ENCODE measurements at regions not wholly inside any gene's neighbourhood (a gene's known extent, or its start where the extent isn't known, plus 50 kb on each side); places are given as distances from the start of the nearest gene placed in this dataset.
A peak's percentile ranks its signal among the peaks of the same experiment; 100 is the strongest.

DNA sequence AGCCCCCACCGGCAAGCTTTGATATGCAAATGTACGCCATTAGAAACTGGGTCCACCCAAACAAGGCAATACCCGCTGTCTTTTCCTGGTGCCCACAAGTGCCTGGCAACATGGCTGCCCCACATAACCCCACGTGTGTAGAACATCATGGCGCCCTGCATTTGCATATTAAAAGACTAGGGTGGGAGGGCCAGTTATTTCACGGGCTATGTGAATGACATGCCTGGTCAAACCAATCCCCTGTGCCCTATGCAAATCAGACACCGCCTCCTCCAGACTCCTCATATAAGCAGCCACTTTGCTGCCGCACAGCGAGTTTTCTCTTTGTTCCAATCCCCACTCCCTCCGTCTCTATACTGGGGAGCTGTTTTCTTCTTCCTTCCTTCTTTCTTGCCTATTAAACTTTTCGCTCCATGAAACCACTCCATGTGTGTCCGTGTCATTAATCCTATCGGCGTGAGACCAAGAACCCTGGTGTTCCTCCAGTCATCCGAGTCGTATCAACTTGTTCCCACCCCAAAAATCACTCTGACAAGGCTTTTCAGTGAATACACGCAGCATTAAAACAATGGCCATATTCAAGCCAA is 112.6 kb upstream of the SORBS2 start:
- no peak for DNase-seq (ENCODE audit: low spot score)

DNA sequence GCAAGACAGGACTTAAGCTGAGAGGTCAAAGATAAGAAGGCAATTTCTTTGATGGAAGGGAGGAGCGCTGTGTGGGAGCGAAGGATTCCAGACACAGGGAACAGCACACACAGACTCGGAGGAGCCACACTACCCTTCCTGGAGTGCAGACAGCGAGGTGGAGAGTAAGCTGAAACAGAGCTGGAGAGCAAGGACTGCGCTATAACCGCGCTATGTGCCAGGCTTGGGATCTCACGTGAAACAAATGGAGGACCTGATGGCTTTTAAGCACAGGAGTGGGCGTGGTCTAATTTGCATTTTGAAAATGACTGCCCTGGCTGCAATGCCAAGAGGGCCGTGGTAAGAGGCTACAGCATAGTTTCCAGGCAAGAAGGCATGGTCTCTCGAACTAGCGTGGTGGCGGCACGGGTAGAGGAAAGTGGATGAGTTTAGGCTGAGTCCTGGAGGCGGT is 113.9 kb upstream of the SORBS2 start:
- DNase-seq (ENCODE audit: low spot score): peak; percentile 57

DNA sequence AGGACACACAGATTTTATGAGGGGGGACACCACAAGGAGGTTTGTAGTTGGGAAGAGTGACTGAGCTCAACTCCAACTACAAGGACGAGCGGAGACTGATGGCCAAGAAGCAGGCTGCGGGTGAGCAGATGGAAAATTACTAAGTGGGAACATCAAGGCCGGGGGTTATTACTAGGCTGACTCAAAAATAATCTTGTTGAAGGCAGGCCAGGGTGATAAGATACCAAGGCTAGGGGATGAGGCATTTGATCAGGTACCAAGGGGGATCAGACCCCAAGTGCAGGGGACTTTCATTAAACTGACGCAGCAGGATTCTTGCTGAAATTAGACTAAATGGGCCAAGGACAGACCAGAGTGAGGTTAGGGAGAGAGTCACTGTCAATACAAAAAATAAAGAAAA is 119.4 kb upstream of the SORBS2 start:
- no peak for DNase-seq (ENCODE audit: low spot score)

DNA sequence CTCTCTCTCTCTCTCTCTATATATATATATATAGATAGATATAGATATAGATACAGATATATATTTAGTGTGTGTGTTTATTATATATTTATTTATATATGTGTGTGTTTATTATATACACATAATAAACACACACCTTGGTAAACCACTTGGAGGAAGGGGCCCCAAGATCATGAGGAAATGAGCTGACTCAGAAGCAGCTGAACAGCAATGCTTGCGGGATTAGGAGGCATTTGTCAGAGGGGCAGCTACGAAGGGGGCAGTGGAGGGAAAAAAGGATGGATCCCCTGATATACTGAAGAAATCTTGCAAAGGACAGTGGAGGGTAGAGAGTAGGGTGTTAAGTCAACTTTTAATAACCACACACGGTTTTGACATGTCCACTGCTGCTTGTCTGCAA is 120.0 kb upstream of the SORBS2 start:
- no peak for DNase-seq (ENCODE audit: low spot score)

DNA sequence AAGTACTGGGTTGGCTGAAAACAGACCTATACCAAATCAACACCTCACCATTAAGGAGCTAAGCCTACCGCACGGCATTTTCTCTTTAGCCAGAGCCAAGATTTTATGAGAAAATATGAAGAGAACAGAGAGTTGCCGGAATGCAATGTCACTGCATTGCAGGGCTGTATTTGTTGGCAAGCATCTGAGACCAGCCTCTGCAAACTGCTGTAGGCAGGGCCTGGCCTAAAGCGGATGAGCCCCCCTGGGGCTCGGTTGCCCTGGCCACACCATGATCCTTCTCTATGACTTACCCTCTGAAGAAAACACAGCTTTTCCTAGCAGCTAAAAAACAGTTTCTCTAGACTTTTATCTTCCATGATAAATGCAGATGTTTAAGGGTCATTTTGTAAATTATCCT is 120.5 kb upstream of the SORBS2 start:
- no peak for DNase-seq (ENCODE audit: low spot score)

DNA sequence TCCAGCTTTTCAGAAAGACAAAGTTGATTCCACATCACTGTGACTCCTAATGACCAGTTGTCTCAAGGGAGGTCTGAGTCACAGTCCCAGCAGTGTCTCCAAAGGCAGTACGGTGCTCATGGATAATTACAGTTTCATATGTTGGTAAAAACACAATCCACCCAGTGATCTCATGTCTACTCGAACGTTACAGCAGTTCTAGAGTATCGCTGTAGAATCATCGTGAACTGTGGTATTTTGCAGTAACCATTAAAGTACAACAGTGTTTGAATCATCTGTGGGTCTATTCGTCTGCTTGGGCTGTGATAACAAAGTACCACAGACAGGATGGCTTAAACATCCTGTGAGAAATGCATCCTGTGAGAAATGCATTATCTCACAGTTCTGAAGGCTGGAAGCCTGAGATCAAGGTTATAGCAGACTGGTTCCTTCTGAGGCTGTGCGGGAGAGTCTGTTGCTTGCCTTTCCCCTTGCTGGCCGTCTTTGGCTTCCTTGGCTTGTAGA is 121.1 kb upstream of the SORBS2 start:
- DNase-seq (ENCODE audit: low spot score): no peak

DNA sequence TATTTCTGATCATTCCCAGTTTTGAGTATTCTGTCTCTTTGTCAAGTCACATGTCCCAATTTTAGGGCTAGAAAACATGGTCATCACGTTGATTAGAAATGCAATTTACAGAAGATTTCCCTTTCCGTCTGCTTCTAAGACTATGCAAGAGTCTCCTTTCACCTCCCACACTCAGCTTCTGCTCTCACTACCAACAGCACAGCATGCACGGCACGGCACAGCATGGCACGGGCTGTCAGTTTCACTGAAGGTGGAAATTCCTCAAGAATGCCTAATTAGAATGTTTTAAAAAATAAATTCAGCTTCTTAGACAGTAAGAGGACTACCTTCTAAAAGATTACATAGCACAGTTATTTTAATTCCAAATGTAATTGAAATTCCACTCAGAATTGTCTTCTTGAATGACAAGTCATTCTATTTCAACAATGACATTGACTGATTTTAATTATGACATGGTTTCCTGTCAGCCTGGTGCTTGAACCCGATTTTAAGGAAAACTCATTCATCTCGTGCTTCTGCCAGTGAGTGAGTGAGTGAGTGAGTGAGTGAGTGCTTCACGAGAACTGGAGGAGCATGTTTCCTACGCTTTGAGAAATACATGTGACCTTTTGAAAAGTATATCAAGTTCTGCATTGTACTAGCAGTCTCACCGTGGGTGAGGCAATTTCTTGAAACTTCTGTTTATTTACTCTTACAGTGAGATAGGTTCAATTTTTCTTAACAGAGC is 124.8 kb upstream of the SORBS2 start:
- DNase-seq (ENCODE audit: low spot score): no peak

DNA sequence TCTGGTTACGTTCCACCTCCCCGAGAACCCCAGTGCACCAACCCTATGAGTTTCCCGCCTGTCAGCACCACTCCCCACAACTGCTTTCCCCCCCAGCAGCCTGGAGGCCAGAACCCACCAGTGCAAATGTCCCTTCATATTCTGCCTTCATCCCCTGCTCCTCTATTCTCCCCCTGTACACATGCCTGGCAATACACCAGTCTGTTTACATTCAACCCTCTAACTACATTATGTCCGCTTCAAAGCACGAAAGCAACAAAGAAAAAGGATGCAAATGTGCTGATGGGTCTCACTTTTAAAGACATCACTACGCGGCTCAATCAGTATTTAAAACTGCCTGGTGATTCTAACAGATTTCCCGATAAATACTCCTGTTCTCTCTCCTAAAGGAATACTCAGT is 126.7 kb upstream of the SORBS2 start:
- DNase-seq (ENCODE audit: low spot score): no peak

DNA sequence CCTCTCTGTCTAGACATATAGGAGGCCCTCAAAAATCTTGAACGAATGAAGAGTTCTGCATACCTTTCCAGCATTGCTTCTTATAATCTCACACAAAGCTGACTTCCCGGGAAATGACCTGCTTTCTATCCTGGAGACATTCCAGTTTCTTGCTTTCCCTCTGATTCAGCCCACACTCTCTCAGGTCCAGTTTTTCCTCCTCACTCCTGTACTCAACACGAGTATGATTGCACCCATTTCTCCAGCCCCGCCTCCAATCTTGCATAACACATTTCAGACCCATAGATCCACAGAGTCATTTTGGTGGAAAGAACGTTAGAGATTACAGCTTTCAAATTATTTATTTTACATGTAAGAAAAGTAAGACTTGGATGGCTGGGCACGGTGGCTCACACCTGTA is 127.5 kb upstream of the TLR3 start:
- DNase-seq (ENCODE audit: low spot score): no peak

DNA sequence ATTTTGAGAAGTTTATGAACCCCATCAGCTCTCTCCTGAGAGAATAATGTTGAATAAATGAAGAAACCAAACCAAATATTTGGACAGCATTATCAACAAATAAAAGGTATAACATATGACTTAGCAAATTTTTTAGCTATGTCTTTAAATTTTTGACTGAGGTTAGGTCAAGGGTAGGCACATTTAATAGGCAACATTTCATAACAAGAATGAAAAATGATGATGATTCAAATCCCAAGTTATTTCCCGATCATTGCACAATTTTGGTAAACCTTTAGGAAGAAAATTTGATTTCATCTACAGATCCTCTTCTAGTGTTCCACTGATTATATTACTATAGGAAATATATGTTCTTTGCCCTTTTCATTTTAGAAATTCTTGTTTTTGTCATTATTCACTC is 123.7 kb upstream of the TLR3 start:
- no peak for DNase-seq (ENCODE audit: low spot score)

DNA sequence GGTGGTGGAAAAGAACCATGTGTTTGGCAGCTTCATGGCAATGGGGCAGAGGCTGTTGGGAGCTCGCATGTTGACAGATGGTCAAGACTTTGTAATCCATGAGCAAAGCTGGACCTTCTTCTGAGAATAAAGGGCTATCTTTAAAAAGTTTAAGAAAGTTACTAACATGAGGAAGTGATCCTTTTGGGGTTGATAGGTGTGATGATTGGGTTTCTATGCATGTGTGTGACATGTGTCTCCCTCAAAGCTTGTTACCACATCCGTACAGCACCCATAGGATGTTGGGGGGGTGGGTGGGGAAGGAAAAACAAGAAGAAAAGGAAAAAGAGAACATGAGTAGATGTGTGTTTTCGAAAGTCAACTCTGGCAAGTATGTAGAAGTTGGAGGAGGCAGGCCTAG is 123.0 kb upstream of the TLR3 start:
- DNase-seq (ENCODE audit: low spot score): no peak

DNA sequence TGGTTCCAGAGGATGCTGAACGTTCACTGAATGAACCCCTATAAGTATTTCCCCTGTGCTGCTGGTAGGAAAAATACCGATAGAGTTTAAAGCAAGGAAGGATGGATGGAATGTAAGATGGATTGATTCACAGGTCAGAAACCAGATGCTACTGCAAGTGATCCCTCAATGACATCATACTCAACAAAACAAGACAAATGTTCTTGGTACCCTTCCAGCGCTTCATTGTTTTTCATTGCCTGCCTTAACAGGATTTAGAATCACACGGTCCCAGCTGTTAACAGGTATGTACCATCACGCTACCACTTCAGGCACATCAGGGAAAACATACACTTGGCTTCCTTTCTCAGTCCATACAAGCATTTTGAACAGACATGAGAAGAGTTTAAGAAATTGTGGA is 118.1 kb upstream of the TLR3 start:
- no peak for DNase-seq (ENCODE audit: low spot score)

DNA sequence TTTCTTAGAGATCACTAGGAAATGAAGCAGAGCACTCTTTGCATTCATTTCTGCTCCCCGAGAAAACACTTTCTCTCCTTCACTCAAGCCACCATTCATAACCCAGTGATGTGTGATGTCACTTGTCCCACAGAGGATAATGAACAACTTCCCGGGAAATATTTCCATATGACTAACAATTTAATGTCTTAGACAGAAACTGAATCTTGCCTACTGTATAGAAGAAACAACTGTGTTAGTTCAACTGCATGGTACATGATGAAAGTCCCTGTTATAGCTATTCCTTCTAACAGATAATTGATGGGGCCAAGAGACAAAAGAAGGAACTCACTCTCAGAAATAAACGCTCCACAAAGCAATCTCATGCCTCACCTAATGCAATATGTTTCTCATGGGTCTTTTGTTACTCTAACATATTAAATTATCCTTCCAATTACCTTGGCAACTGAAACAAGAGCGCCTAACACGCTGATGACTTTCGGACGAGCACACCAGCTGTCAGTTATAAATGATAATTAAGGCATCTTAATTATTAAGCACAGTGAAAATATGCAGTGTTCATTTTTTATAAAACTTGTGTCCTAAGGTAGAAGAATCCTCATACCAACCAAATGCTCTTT is 113.7 kb upstream of the TLR3 start:
- no peak for DNase-seq (ENCODE audit: low spot score)

DNA sequence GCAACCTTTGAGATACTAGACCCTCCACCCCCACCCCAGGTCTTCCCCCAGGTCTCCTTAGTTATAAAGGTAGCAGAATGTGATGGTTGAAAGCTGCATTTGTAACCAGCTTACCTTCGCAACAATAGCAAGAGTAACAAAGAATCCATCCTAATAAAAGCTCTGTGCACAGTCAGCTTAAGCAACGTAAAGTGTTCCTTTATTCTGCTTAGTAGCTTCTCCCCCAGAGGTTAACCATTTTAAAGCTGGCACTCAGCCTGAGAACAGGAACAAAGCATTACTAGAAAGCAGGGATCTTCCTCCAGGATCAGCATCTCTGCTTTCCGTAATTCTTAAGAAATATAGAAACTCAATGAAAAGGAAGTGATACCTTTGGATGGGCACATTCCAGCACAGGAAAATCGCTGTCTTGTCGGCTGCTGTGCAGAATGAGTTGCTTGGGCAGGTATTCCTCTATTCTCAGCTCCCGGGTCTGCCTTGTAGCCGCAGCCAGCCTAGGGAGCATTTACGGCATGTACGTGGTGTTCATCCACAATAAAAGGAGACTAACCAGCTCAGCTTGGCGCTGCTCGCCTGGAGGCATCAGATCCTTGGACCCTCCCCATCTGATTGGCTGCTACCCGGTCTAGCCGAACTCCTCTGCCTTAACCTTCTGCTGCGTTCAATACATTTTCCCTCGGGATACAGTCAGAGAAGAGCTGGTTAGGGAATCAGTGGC is 113.0 kb upstream of the TLR3 start:
- DNase-seq (ENCODE audit: low spot score): peak; percentile 27

DNA sequence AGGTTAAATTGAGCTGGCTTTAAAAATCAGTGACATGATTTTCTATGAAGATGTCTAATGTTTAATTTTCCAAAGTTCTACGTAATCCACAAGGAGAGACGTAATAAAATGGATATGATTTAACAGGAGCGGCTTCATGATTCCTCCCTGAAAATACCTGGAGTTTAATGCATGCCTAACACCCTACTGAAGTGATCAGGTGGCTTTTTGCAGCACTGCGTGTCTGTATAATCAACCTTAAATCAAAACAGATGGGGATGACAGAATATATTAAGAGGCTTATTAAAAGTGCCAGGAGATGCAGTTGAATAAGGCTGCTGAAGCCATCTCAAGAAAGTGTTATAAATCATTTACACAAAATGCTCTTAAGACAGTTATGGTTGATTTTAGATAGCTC is 112.4 kb upstream of the TLR3 start:
- no peak for DNase-seq (ENCODE audit: low spot score)

DNA sequence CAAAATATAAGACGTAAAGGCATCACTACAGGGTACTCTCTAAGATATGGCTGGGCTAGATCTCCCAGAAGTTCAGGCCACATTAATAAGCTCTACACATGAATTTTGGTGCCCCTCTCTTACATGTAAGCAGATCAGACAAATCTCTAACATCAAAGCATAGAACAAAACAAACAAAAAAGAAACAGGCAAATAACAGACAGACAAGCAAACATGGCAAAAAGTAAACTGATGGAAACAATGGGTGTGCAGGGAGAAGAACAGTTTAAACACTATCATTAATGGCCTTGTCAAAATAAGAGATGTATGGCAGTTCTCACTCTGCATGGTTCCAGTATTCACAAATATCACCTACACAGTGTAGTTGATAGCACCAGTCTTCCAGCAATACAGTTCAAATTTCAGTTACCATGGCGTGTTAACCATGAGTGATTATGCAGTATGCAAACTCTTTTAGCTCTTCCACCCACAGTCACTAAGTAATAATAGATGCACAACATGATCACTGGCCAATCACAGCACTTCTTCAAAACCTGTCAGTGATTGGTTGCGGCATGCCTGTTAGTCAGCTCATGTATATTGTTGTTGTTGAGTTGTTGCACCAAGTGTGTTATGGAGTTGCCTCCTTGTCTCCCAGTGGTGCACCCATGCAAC is 110.7 kb upstream of the TLR3 start:
- no peak for DNase-seq (ENCODE audit: low spot score)

DNA sequence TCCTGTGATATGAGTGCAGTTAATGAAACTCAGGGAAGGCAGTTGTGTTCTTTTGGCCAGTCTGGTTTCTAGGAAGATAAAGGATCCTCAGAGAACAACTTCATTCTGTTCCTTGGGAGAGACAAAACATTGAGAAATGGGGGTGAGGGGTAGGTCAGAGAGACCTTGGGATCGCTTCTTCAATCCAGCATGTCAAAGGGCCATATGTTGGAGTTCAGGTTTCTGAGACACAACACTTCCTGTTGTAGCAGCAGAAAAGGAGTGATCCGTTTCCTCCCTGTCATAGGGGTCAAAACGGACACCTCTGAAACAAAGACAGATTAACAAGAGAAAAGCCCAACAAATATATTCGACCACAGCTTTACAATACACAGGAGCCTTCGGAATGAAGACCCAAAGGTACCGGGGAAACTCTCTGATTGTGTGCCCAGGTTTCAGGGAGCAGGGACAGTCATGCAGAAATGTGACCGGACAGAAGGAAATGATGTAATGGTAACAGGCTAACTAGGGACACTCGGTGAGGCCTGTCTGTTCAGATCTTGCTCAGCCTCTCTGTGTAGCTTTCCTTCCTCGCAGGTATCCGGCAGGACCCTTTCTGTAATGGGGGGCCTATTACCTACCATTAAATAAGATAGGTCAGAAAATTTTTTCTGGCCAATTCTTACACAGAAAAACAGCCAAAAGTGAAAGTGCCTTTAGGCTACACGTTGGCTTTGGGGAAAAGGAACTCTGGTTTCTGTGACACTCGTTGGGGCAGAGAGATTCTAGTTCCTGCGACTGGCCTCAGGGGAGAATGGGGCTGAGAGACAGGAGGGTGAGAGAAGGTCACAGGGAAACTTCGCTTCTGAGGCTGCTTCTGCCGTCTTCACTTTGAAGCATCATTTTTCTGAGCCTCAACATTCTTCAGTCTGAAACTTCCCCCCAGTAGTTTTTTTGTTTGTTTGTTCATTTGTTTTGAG is 103.3 kb upstream of the TLR3 start:
- no peak for DNase-seq (ENCODE audit: low spot score)

DNA sequence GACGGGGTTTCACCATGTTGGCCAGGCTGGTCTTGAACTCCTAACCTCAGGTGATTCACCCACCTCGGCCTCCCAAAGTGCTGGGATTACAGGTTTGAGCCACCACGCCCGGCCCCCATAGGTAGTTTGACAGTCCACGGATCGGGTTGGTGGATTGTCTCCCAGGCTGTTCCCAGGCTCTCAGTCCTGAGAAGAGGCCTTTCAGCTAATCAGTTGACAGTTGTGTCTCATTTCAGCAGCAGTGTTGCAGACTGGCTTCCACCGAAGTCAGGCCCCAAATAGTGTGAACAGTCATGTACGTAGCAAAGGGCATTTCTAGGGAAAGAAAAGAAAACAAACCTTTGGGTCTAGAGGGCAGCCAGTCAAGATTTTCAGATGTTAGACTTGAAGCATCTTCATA is 102.4 kb upstream of the TLR3 start:
- DNase-seq (ENCODE audit: low spot score): no peak

DNA sequence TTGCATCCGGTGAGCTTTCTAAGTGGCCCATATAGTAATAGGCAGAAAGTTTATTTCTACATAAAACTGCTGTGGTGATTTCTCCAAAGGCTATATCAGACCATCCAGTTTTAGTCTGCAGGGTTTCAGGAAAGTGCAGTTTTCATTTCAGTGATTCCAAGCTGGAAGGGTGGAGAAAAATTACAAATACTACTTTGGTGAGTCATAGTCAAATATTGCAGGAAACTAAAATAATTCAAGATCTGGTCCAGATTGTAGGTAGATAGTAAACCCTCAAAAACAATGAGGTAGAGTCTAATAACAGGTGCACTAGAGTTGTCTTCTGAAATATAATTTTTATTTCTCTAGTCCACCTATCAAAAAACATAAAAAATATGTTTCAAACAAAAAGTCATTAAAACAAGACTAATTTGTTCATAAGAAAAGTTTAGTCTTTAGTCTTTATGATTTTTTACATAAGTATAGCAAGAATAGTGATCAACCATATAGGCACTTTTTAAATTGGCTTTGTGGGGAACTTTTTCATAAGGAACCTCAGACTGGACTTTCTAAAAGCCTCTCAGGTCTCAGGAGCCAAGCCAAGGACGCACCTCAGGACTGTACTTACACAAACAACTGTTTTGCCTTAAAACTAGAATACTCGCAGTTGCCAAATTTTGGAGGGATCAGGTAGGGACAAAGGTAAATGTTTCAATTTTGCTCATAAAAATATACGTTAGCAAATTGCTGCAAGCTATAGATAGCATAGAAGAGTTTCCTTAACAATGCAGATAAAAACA is 101.8 kb upstream of the TLR3 start:
- no peak for DNase-seq (ENCODE audit: low spot score)

DNA sequence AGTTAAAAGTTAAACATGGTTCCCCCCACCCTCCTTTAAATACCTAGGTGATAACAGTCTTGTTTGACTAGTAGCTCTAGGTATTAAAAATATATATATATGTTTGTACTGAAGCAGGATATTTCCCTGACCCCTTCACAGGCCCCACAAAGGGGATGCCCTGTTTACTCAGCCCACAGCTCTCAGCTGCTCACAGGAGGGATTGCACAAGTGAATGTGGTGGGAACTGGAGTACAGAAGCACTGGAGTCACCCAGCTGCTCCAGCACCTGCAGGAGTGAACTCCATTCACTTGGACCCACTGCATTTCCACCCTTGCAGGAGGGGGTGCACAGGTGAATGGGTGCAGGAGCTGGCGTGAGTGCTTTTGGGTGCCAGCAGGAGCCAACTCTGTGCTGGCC is 99.3 kb upstream of the TLR3 start:
- no peak for DNase-seq (ENCODE audit: low spot score)

All from SK-N-DZ (cell line).